Natural killer cell treated with Interleukin-12 subunit alpha and Interleukin-12 subunit beta and Interleukin-15 and Interleukin-18, amount 100 ng/mL, for 72 hours (primary cell): ENCODE measurements at regions not wholly inside any gene's neighbourhood (a gene's known extent, or its start where the extent isn't known, plus 50 kb on each side); places are given as distances from the start of the nearest gene placed in this dataset.
"Not testable (repeated sequence)": the region's sequence is repeated elsewhere in the genome, so short reads cannot be mapped to it uniquely, and the experiment has no call there.

ENCODE experiments used
- ATAC-seq, 2 donors: fragments of 150-1000 bp; cut with Tn5 transposase in 1 of 2; sonication (Bioruptor Pico), chemical (Tn5 transposase) in 1 of 2; 2 replicates each; pipeline ENCODE4 v1.10.0; 2021
- DNase-seq: peaks from one replicate; pipeline ENCODE4 v3.0.0; 2022; ENCODE audit warnings: low spot score
- H3K27ac Mint-ChIP-seq, 2 donors: 1 replicate in 1 of 2; 2 replicates in 1 of 2; pipeline ENCODE4 v1.8.0; 2022; ENCODE audit warnings: mixed read lengths in 2 of 2, mild to moderate bottlenecking in 1 of 2, moderate library complexity in 1 of 2
- H3K27me3 Mint-ChIP-seq, 2 donors: 1 replicate in 1 of 2; 2 replicates in 1 of 2; pipeline ENCODE4 v1.8.0; 2022; ENCODE audit warnings: mixed read lengths in 2 of 2
- H3K36me3 Mint-ChIP-seq: one replicate; pipeline ENCODE4 v1.8.0; 2022; ENCODE audit warnings: mixed read lengths
- H3K4me1 Mint-ChIP-seq, 2 donors: 1 replicate in 1 of 2; 2 replicates in 1 of 2; pipeline ENCODE4 v1.8.0; 2022; ENCODE audit warnings: low read depth in 2 of 2, mixed read lengths in 2 of 2, mild to moderate bottlenecking in 1 of 2
- H3K4me3 Mint-ChIP-seq: one replicate; pipeline ENCODE4 v1.8.0; 2022; ENCODE audit warnings: mixed read lengths
- H3K9me3 Mint-ChIP-seq: 2 replicates; pipeline ENCODE4 v1.8.0; 2022; ENCODE audit warnings: mixed read lengths

GRCh38 chr14:37729218-37729617, 133.8 kb downstream of the TTC6 start:
- no peaks in the 10 kb centered on the region for H3K36me3 Mint-ChIP-seq
- ATAC-seq: no peak
- H3K27ac Mint-ChIP-seq: no peak overlapping the region
- no peak overlapping the region for H3K4me3 Mint-ChIP-seq
- no peak for DNase-seq
- peaks cover 10% of the 10 kb centered on the region for H3K9me3 Mint-ChIP-seq
- H3K4me1 Mint-ChIP-seq: no peaks in the 10 kb centered on the region
- no peaks in the 10 kb centered on the region for H3K27me3 Mint-ChIP-seq

DNA sequence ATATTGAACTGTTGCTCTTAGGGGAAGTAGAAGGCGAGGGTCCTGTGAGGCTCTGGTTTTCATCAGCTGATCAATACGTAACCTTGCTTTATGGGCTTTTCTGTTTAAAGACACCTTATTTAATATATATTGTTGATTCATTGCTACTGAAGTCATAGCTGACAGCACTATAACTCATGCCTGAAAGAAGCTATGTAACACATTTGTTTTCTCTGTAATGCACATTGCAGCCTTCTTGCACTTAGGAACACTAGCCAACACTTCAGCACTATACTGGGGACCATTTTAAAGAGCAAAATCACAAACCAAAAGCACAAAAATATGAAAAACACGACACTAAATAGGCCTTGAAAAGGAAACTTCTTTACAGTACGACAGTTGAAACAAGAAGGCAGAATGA, 135.7 kb downstream of the TTC6 start:
- peaks cover 7% of the 10 kb centered on the region for H3K9me3 Mint-ChIP-seq
- H3K27ac Mint-ChIP-seq: no peak overlapping the region
- DNase-seq (no peak), ATAC-seq (no peak)
- no peaks in the 10 kb centered on the region for H3K4me1 Mint-ChIP-seq
- H3K36me3 Mint-ChIP-seq: no peaks in the 10 kb centered on the region
- H3K27me3 Mint-ChIP-seq: no peaks in the 10 kb centered on the region
- no peak overlapping the region for H3K4me3 Mint-ChIP-seq

DNA sequence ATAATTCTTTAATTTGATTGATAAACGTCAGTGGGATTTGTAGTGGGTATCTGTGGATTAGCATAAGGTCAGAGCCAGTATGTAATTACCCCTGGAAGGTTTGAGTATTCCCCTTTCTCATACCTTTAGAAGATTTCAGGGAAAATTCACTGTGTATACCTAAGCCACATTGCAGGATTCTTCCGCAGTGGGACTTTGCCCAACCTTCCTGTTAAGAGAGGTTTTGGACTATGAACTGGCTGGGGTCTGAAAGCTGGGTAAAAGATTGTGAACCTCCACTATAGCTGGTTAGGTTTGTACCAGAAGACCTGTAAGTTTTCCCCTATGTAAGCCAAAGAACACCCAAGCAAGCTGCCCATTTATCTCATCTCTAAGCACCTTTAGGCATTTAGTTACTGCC, 150.2 kb downstream of the TTC6 start:
- H3K36me3 Mint-ChIP-seq: no peaks in the 10 kb centered on the region
- no peak for DNase-seq
- no peaks in the 10 kb centered on the region for H3K4me1 Mint-ChIP-seq
- no peak overlapping the region for H3K27ac Mint-ChIP-seq
- no peaks in the 10 kb centered on the region for H3K27me3 Mint-ChIP-seq
- no peak overlapping the region for H3K4me3 Mint-ChIP-seq
- H3K9me3 Mint-ChIP-seq: peaks cover 24% of the 10 kb centered on the region
- ATAC-seq: no peak

GRCh38 chr14:37746140-37746832, 150.9 kb downstream of the TTC6 start:
- Mint-ChIP-seq H3K9me3 (peaks cover 24% of the 10 kb centered on the region), H3K27me3 (no peaks in the 10 kb centered on the region), H3K36me3 (no peaks in the 10 kb centered on the region), H3K4me3 (no peak overlapping the region), H3K4me1 (no peaks in the 10 kb centered on the region), H3K27ac (no peak overlapping the region)
- ATAC-seq: no peak
- no peak for DNase-seq

GRCh38 chr14:37753459-37753858, 158.0 kb downstream of the TTC6 start:
- Mint-ChIP-seq H3K9me3 (peaks cover 8% of the 10 kb centered on the region), H3K36me3 (peaks cover 10% of the 10 kb centered on the region), H3K4me3 (no peak overlapping the region), H3K27me3 (no peaks in the 10 kb centered on the region), H3K4me1 (no peaks in the 10 kb centered on the region), H3K27ac (no peak overlapping the region)
- DNase-seq: no peak
- no peak for ATAC-seq

DNA sequence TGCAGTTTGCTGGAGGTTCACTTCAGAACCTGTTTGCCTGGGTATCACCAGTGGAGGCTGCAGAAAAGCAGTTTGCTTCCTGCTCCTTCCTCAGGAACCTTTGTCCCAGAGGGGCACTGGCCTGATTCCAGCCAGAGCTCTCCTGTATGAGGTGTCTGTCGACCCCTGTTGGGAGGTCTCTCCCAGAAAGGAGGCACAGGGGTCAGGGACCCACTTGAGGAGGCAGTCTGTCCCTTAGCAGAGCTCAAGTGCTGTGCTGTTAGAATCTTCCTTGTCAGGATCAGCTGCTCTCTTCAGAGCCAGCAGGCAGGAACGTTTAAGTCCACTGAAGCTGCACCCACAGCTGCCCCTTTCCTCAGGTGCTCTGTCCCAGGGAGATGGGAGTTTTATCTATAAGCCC, 164.8 kb downstream of the TTC6 start:
- H3K4me3 Mint-ChIP-seq, H3K27ac Mint-ChIP-seq, H3K4me1 Mint-ChIP-seq, DNase-seq, H3K27me3 Mint-ChIP-seq, ATAC-seq: not testable (repeated sequence)
- Mint-ChIP-seq H3K36me3 (peaks cover 18% of the 10 kb centered on the region), H3K9me3 (peaks cover 23% of the 10 kb centered on the region)

- DNase-seq: no peak
These were observed 167.8 kb downstream of the TTC6 start for GRCh38 chr14:37763266-37763665.

DNA sequence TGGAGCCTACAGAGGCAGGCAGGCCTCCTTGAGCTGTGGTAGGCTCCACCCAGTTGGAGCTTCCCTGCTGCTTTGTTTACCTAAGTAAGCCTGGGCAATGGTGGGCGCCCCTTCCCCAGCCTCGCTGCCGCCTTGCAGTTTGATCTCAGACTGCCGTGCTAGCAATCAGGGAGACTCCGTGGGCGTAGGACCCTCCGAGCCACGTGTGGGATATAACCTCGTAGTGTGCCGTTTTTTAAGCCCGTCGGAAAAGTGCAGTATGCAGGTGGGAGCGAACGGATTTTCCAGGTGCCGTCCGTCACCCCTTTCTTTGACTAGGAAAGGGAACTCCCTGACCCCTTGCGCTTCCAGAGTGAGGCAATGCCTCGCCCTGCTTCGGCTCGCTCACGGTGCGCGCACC, 176.9 kb downstream of the TTC6 start:
- not testable (repeated sequence) for H3K27ac Mint-ChIP-seq, H3K27me3 Mint-ChIP-seq, H3K36me3 Mint-ChIP-seq, H3K4me3 Mint-ChIP-seq, H3K4me1 Mint-ChIP-seq, ATAC-seq, DNase-seq
- peaks cover 12% of the 10 kb centered on the region for H3K9me3 Mint-ChIP-seq

More at GRCh38 chr14:37763266-37763665, 167.8 kb downstream of the TTC6 start:
- no peaks in the 10 kb centered on the region for H3K27me3 Mint-ChIP-seq
- H3K4me3 Mint-ChIP-seq: no peak overlapping the region
- H3K4me1 Mint-ChIP-seq: no peaks in the 10 kb centered on the region
- H3K27ac Mint-ChIP-seq: no peak overlapping the region
- ATAC-seq: no peak
- peaks cover 21% of the 10 kb centered on the region for H3K36me3 Mint-ChIP-seq
- peaks cover 25% of the 10 kb centered on the region for H3K9me3 Mint-ChIP-seq

- H3K4me3 Mint-ChIP-seq: no peak overlapping the region
- H3K27ac Mint-ChIP-seq: no peak overlapping the region
- no peaks in the 10 kb centered on the region for H3K27me3 Mint-ChIP-seq
- H3K9me3 Mint-ChIP-seq: peaks cover 18% of the 10 kb centered on the region
- no peaks in the 10 kb centered on the region for H3K4me1 Mint-ChIP-seq
- no peak for ATAC-seq
- DNase-seq: no peak
- no peaks in the 10 kb centered on the region for H3K36me3 Mint-ChIP-seq
These were observed 181.5 kb downstream of the TTC6 start for GRCh38 chr14:37776791-37777499.

GRCh38 chr14:37778135-37778943, 182.9 kb downstream of the TTC6 start:
- no peak for ATAC-seq
- H3K27me3 Mint-ChIP-seq: no peaks in the 10 kb centered on the region

GRCh38 chr14:37779480-37779879, 184.1 kb downstream of the TTC6 start:
- ATAC-seq (no peak), DNase-seq (no peak)
- Mint-ChIP-seq H3K36me3 (peaks cover 5% of the 10 kb centered on the region), H3K27me3 (no peaks in the 10 kb centered on the region), H3K4me3 (no peak overlapping the region), H3K27ac (no peak overlapping the region), H3K9me3 (peaks cover 20% of the 10 kb centered on the region), H3K4me1 (no peaks in the 10 kb centered on the region)

More at GRCh38 chr14:37778135-37778943, 182.9 kb downstream of the TTC6 start:
- Mint-ChIP-seq H3K9me3 (peaks cover 18% of the 10 kb centered on the region), H3K4me1 (no peaks in the 10 kb centered on the region), H3K4me3 (no peak overlapping the region), H3K27ac (no peak overlapping the region), H3K36me3 (peaks cover under 1% of the 10 kb centered on the region)
- no peak for DNase-seq

GRCh38 chr14:37780731-37781130, 185.3 kb downstream of the TTC6 start:
- H3K4me1 Mint-ChIP-seq, H3K27me3 Mint-ChIP-seq, H3K36me3 Mint-ChIP-seq, H3K4me3 Mint-ChIP-seq, ATAC-seq, H3K27ac Mint-ChIP-seq, DNase-seq: not testable (repeated sequence)
- H3K9me3 Mint-ChIP-seq: peaks cover 20% of the 10 kb centered on the region

DNA sequence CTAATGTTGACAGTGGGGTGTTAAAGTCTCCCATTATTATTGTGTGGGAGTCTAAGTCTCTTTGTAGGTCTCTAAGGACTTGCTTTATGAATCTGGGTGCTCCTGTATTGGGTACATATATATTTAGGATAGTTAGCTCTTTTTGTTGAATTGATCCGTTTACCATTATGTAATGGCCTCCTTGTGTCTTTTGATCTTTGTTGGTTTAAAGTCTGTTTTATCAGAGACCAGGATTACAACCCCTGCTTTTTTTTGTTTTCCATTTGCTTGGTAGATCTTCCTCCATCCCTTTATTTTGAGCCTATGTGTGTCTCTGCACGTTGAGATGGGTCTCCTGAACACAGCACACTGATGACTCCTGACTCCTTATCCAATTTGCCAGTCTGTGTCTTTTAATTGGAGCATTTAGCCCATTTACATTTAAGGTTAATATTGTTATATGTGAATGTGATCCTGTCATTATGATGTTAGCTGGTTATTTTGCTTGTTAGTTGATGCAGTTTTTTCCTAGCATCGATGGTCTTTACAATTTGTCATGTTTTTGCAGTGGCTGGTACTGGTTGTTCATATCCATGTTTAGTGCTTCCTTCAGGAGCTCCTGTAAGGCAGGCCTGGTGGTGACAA, 188.9 kb downstream of the TTC6 start:
- H3K4me1 Mint-ChIP-seq: not testable (repeated sequence)

More for the DNA sequence above, 188.9 kb downstream of the TTC6 start:
- not testable (repeated sequence) for DNase-seq, H3K36me3 Mint-ChIP-seq, H3K27ac Mint-ChIP-seq, ATAC-seq, H3K4me3 Mint-ChIP-seq, H3K27me3 Mint-ChIP-seq
- H3K9me3 Mint-ChIP-seq: peaks cover 10% of the 10 kb centered on the region
